IMR-90 (cell line): ENCODE measurements at regions not wholly inside any gene's neighbourhood (a gene's known extent, or its start where the extent isn't known, plus 50 kb on each side); places are given as distances from the start of the nearest gene placed in this dataset.

Experiments used
- ATAC-seq: fragments of 200-7000 bp; cut with Tn5 transposase; 2 replicates; pipeline ENCODE4 v1.9.1; 2020; ENCODE audit warnings: low read depth, mild to moderate bottlenecking, moderate library complexity
- BruUV-seq: library from RNA; stranded (reverse); fragments of 400-500 nt; replicated peaks from 2 replicates; lab custom pipeline; 2021; lab: Mats Ljungman, UMichigan
- CTCF ChIA-PET: fragments of 300-600 bp; formaldehyde crosslinking; extraction: SDS; loops from one replicate; lab custom pipeline; 2021; ENCODE audit warnings: antibody characterized with exemption; lab: Yijun Ruan, JAX
- POLR2A ChIA-PET: fragments of 300-600 bp; sonication (Branson Sonifier 250); formaldehyde crosslinking; loops from one replicate; lab custom pipeline; 2022; ENCODE audit warnings: antibody characterized with exemption; ENCODE audit not compliant: unreplicated experiment; lab: Charles Lee
- DNase-seq: peaks from one replicate; pipeline ENCODE4 v3.0.0; 2013
- H2AFZ ChIP-seq: replicated peaks from 2 replicates; pipeline ENCODE3; 2013; ENCODE audit warnings: low read length, mild to moderate bottlenecking; ENCODE audit not compliant: poor library complexity
- H2AK5ac ChIP-seq: 2 replicates; pipeline ENCODE4 v1.6.1; 2013; ENCODE audit warnings: low read depth, low read length, inconsistent platforms
- H2AK9ac ChIP-seq: replicated peaks from 2 replicates; pipeline ENCODE3; 2013; ENCODE audit warnings: mild to moderate bottlenecking, low read depth, low read length, moderate library complexity; ENCODE audit not compliant: poor library complexity
- H2BK120ac ChIP-seq: 2 replicates; pipeline ENCODE4 v1.6.1; 2013; ENCODE audit warnings: low read depth, low read length, inconsistent platforms
- H2BK15ac ChIP-seq: 3 replicates; pipeline ENCODE4 v1.6.1; 2013; ENCODE audit warnings: low read depth, low read length, inconsistent platforms
- H2BK20ac ChIP-seq: 2 replicates; pipeline ENCODE4 v1.6.1; 2013; ENCODE audit warnings: low read depth, mild to moderate bottlenecking, inconsistent platforms, low read length, moderate library complexity
- H2BK5ac ChIP-seq: 2 replicates; pipeline ENCODE4 v1.6.1; 2013; ENCODE audit warnings: mild to moderate bottlenecking, low read depth, low read length, inconsistent platforms; ENCODE audit not compliant: poor library complexity, severe bottlenecking
- H3K14ac ChIP-seq: replicated peaks from 2 replicates; pipeline ENCODE4 v1.6.1; 2013; ENCODE audit warnings: low read depth, low read length, inconsistent platforms
- H3K18ac ChIP-seq: 2 replicates; pipeline ENCODE4 v1.6.1; 2013; ENCODE audit warnings: low read depth, low read length, control low read depth
- H3K23ac ChIP-seq: 2 replicates; pipeline ENCODE4 v1.6.1; 2013; ENCODE audit warnings: low read depth, low read length, inconsistent platforms
- H3K27ac ChIP-seq: 2 replicates; pipeline ENCODE4 v1.5.1; 2013; ENCODE audit warnings: mild to moderate bottlenecking, control low read depth, low read length; ENCODE audit not compliant: insufficient read depth
- H3K27me3 ChIP-seq: 2 replicates; pipeline ENCODE4 v1.6.1; 2013; ENCODE audit warnings: low read length; ENCODE audit not compliant: control insufficient read depth, insufficient read depth
- H3K36me3 ChIP-seq: 2 replicates; pipeline ENCODE4 v1.6.1; 2013; ENCODE audit warnings: low read length, mixed read lengths; ENCODE audit not compliant: control insufficient read depth, insufficient read depth
- H3K4ac ChIP-seq: 2 replicates; pipeline ENCODE4 v1.6.1; 2013; ENCODE audit warnings: low read depth, low read length, inconsistent platforms
- H3K4me1 ChIP-seq: 2 replicates; pipeline ENCODE4 v1.6.1; 2013; ENCODE audit warnings: low read length, mixed read lengths; ENCODE audit not compliant: control insufficient read depth, insufficient read depth
- H3K4me2 ChIP-seq: 2 replicates; pipeline ENCODE4 v1.6.1; 2013; ENCODE audit warnings: low read depth, mild to moderate bottlenecking, control low read depth, low read length, moderate library complexity
- H3K4me3 ChIP-seq: 2 replicates; pipeline ENCODE4 v1.5.1; 2013; ENCODE audit warnings: low read depth, mild to moderate bottlenecking, control low read depth, low read length, moderate library complexity; ENCODE audit not compliant: insufficient read depth
- H3K56ac ChIP-seq: 2 replicates; pipeline ENCODE4 v1.6.1; 2013; ENCODE audit warnings: low read length, inconsistent platforms; ENCODE audit not compliant: insufficient read depth; ENCODE audit errors: extremely low read depth
- H3K79me1 ChIP-seq, 2 experiments: 2 replicates each; pipeline ENCODE4 v1.6.1; 2013; ENCODE audit warnings: low read length in 2 of 2, inconsistent platforms in 1 of 2, low read depth in 1 of 2
- H3K9ac ChIP-seq: 2 replicates; pipeline ENCODE4 v1.6.1; 2013; ENCODE audit warnings: low read depth, low read length, control low read depth
- H3K9me1 ChIP-seq: 2 replicates; pipeline ENCODE4 v1.6.1; 2013; ENCODE audit warnings: low read length, inconsistent platforms; ENCODE audit not compliant: insufficient read depth
- H3K9me3 ChIP-seq: 2 replicates; pipeline ENCODE4 v1.6.1; 2013; ENCODE audit warnings: low read length; ENCODE audit not compliant: control insufficient read depth, insufficient read depth
- H4K20me1 ChIP-seq: 2 replicates; pipeline ENCODE4 v1.6.1; 2013; ENCODE audit warnings: low read length, inconsistent platforms; ENCODE audit not compliant: insufficient read depth
- H4K5ac ChIP-seq: 2 replicates; pipeline ENCODE4 v1.6.1; 2013; ENCODE audit warnings: mild to moderate bottlenecking, low read depth, low read length, control low read depth
- H4K8ac ChIP-seq, 2 experiments: 2 replicates each; pipeline ENCODE4 v1.6.1; 2013; ENCODE audit warnings: low read depth in 2 of 2, low read length in 2 of 2, control low read depth in 1 of 2, inconsistent platforms in 1 of 2
- H4K91ac ChIP-seq: 2 replicates; pipeline ENCODE4 v1.6.1; 2013; ENCODE audit warnings: low read depth, low read length, inconsistent platforms; ENCODE audit not compliant: insufficient read depth
- CHD1 ChIP-seq: IDR thresholded peaks from 2 replicates; pipeline ENCODE4 v1.6.1; 2012; ENCODE audit warnings: low read depth, low read length, improper control_type of control experiment
- MAFK ChIP-seq: IDR thresholded peaks from 2 replicates; pipeline ENCODE4 v1.6.1; 2012; ENCODE audit warnings: low read depth, low read length, improper control_type of control experiment
- MXI1 ChIP-seq: IDR thresholded peaks from 2 replicates; pipeline ENCODE4 v1.6.1; 2012; ENCODE audit warnings: low read depth, mild to moderate bottlenecking, low read length, moderate library complexity, borderline replicate concordance
- RAD21 ChIP-seq: IDR thresholded peaks from 2 replicates; pipeline ENCODE4 v1.6.1; 2012; ENCODE audit warnings: low read length, improper control_type of control experiment
- RCOR1 ChIP-seq: IDR thresholded peaks from 2 replicates; pipeline ENCODE4 v1.6.1; 2012; ENCODE audit warnings: mild to moderate bottlenecking, low read length, improper control_type of control experiment; ENCODE audit not compliant: insufficient replicate concordance
- RFX5 ChIP-seq: IDR thresholded peaks from 2 replicates; pipeline ENCODE4 v1.8.0; 2012; ENCODE audit warnings: low read depth, mild to moderate bottlenecking, low read length, moderate library complexity
- SMC3 ChIP-seq: fragments of 150-350 bp; IDR thresholded peaks from 2 replicates; pipeline ENCODE4 v1.6.1; 2016; ENCODE audit warnings: low read depth, mild to moderate bottlenecking, antibody characterized with exemption, low read length, moderate library complexity
- WGBS, 2 experiments: methylation state at CpG; one replicate each; pipeline versions ENCODE4 v1.1.5 to v1.1.7; 2013; ENCODE audit warnings: missing lambda C conversion rate in 2 of 2; ENCODE audit not compliant: insufficient read length in 1 of 2; ENCODE audit errors: extremely low coverage in 2 of 2; 5-methylcytosine and 5-hydroxymethylcytosine counted together
- dilution Hi-C: fragments of 300-500 bp; cut with HindIII; formaldehyde crosslinking; loops from one replicate; pipeline ENCODE4 v1.14.3; 2018; ENCODE audit warnings: low sequenced_read_pairs; ENCODE audit not compliant: unreplicated experiment
- in situ Hi-C: fragments of 300-500 bp; cut with MboI; formaldehyde crosslinking; loops from 3 replicates; pipeline ENCODE4 v1.14.3; 2019; ENCODE audit warnings: low sequenced_read_pairs, inconsistent platforms, mixed read lengths
- intact Hi-C: fragments of 100-400 bp; cut with micrococcal nuclease; formaldehyde crosslinking; loops from 2 replicates; pipeline ENCODE4 v1.10.0; 2022

GRCh38 chr9:87781331-87781730, 55.4 kb downstream of the CTSL start:
- no peaks in the 10 kb centered on the region for H3K9me1 ChIP-seq
- CTCF ChIA-PET = no interaction called here
- H2BK20ac ChIP-seq = no peak overlapping the region
- WGBS, 2 experiments = no CpG with 5 or more reads among the region's 3 CpGs
- peaks cover 2% of the 10 kb centered on the region; the same call in 1 of the 2 replicates for H3K27me3 ChIP-seq
- no TSS peak for BruUV-seq
- no peak overlapping the region for H2BK120ac ChIP-seq
- no peak overlapping the region for H3K56ac ChIP-seq
- H3K23ac ChIP-seq = no peak overlapping the region
- no peaks in the 10 kb centered on the region for H3K36me3 ChIP-seq
- no peak overlapping the region for H2BK5ac ChIP-seq
- dilution Hi-C loops = no loop called here
- no peak overlapping the region for H4K8ac ChIP-seq
- no peak overlapping the region for H4K91ac ChIP-seq
- in situ Hi-C loops = no loop called here
- H3K4me2 ChIP-seq = no peak overlapping the region
- DNase-seq = no peak
- no peak overlapping the region for H2AK5ac ChIP-seq
- no peak overlapping the region for H2BK15ac ChIP-seq
- no peak overlapping the region for H2AK9ac ChIP-seq
- POLR2A ChIA-PET = no interaction called here
- no peak overlapping the region for H3K4ac ChIP-seq
- no peaks in the 10 kb centered on the region for H3K4me1 ChIP-seq
- no peak overlapping the region for H2AFZ ChIP-seq
- ATAC-seq = no peak
- no peaks in the 10 kb centered on the region for H3K9me3 ChIP-seq
- H3K79me1 ChIP-seq = no peaks in the 10 kb centered on the region
- H3K18ac ChIP-seq = no peak overlapping the region
- no peak overlapping the region for H3K14ac ChIP-seq
- TF ChIP-seq SMC3 (no peak), MXI1 (no peak), MAFK (no peak), CHD1 (no peak), RCOR1 (no peak), RFX5 (no peak), RAD21 (no peak)
- H3K27ac ChIP-seq = no peak overlapping the region
- no peaks in the 10 kb centered on the region for H4K20me1 ChIP-seq
- no peak overlapping the region for H3K9ac ChIP-seq
- no peak overlapping the region for H4K5ac ChIP-seq
- intact Hi-C loops = no loop called here
- H3K4me3 ChIP-seq = no peak overlapping the region
